HepG2 (cell line): ENCODE measurements at regions not wholly inside any gene's neighbourhood (a gene's known extent, or its start where the extent isn't known, plus 50 kb on each side); places are given as distances from the start of the nearest gene placed in this dataset.

ENCODE experiments used
- ATAC-seq: fragments of 200-7000 bp; cut with Tn5 transposase; 3 replicates; pipeline ENCODE4 v1.9.1; 2020; ENCODE audit warnings: mild to moderate bottlenecking, moderate library complexity
- BruUV-seq: library from RNA; stranded (reverse); fragments of 400-500 nt; replicated peaks from 2 replicates; lab custom pipeline; 2021; lab: Mats Ljungman, UMichigan
- CTCF ChIA-PET: fragments of 300-600 bp; formaldehyde crosslinking; extraction: SDS; loops from one replicate; lab custom pipeline; 2021; ENCODE audit warnings: low total read pairs, inconsistent platforms, low intra/inter-chr PET ratio; lab: Yijun Ruan, JAX
- POLR2A ChIA-PET: fragments of 350-600 bp; sonication (Branson Sonifier 250); formaldehyde crosslinking; loops from one replicate; lab custom pipeline; 2020; ENCODE audit warnings: antibody characterized with exemption, inconsistent platforms; lab: Yijun Ruan, JAX
- DNase-seq: peaks from one replicate; pipeline ENCODE4 v3.0.0-alpha.2; 2015; ENCODE audit warnings: low spot score
- FAIRE-seq: peaks from 3 replicates; lab custom pipeline; 2011; peaks lifted over from hg19 to GRCh38; lab: Jason Lieb, UNC
- H2AFZ ChIP-seq: one replicate; pipeline ENCODE4 v1.6.1; 2011; ENCODE audit warnings: low read length, inconsistent platforms
- H3K27ac ChIP-seq: fragments of 300-600 bp; 3 replicates; pipeline ENCODE4 v1.8.0; 2011; ENCODE audit warnings: mixed run types, mild to moderate bottlenecking, mixed read lengths, low read length, inconsistent platforms; ENCODE audit not compliant: insufficient read depth; ENCODE audit errors: extremely low read length
- H3K27me3 ChIP-seq, 2 experiments: fragments of 200-600 bp in 1 of 2; 2 replicates in 1 of 2; 3 replicates in 1 of 2; pipeline versions ENCODE4 v1.6.0 to v1.8.0; 2011; ENCODE audit warnings: low read length in 2 of 2, mild to moderate bottlenecking in 2 of 2, moderate library complexity in 2 of 2, inconsistent platforms in 1 of 2; ENCODE audit not compliant: insufficient read depth in 2 of 2, control insufficient read depth in 1 of 2
- H3K36me3 ChIP-seq, 2 experiments: fragments of 200-600 bp in 1 of 2; replicated peaks in 1 of 2; 2 replicates in 1 of 2; 3 replicates in 1 of 2; pipeline versions ENCODE4 v1.5.1 to v1.8.0; 2011; ENCODE audit warnings: low read length in 2 of 2, inconsistent platforms in 1 of 2; ENCODE audit not compliant: insufficient read depth in 2 of 2, control insufficient read depth in 1 of 2
- H3K4me1 ChIP-seq: 2 replicates; pipeline ENCODE4 v1.5.1; 2012; ENCODE audit warnings: low read length, inconsistent platforms; ENCODE audit not compliant: insufficient read depth
- H3K4me2 ChIP-seq: 2 replicates; pipeline ENCODE4 v1.6.0; 2011; ENCODE audit warnings: low read depth, low read length, inconsistent platforms
- H3K4me3 ChIP-seq, 3 experiments: fragments of 200-600 bp in 1 of 3; sonication (generic), shearing (Covaris generic) in 1 of 3; replicated peaks in 1 of 3; 2 replicates each; pipeline ENCODE4 v1.5.1; 2011 to 2016; ENCODE audit warnings: low read length in 3 of 3, inconsistent platforms in 2 of 3, low read depth in 2 of 3, mild to moderate bottlenecking in 2 of 3, control low read depth in 1 of 3, mixed read lengths in 1 of 3; ENCODE audit not compliant: insufficient read depth in 1 of 3
- H3K79me2 ChIP-seq: one replicate; pipeline ENCODE4 v1.6.1; 2011; ENCODE audit warnings: low read length, inconsistent platforms; ENCODE audit not compliant: insufficient read depth
- H3K9ac ChIP-seq: 2 replicates; pipeline ENCODE4 v1.6.0; 2011; ENCODE audit warnings: mild to moderate bottlenecking, low read depth, low read length, inconsistent platforms; ENCODE audit not compliant: insufficient read depth
- H3K9me3 ChIP-seq: 2 replicates; pipeline ENCODE4 v1.5.1; 2012; ENCODE audit warnings: mild to moderate bottlenecking, low read length
- H4K20me1 ChIP-seq: 2 replicates; pipeline ENCODE4 v1.6.0; 2011; ENCODE audit warnings: inconsistent platforms, mild to moderate bottlenecking, low read length, moderate library complexity; ENCODE audit not compliant: insufficient read depth
- DPF2 ChIP-seq: sonication (generic); formaldehyde crosslinking; IDR thresholded peaks from 2 replicates; pipeline ENCODE4 v1.4.0; 2020; ENCODE audit warnings: mild to moderate bottlenecking, low read depth, missing genetic modification reagents, borderline replicate concordance
- HDAC1 ChIP-seq: sonication (generic); formaldehyde crosslinking; IDR thresholded peaks from 2 replicates; pipeline ENCODE4 v1.5.1; 2020; ENCODE audit warnings: mild to moderate bottlenecking, missing genetic modification reagents
- LCORL ChIP-seq, 2 experiments: fragments of 450-650 bp in 1 of 2; sonication (generic) in 1 of 2; formaldehyde crosslinking in 1 of 2; IDR thresholded peaks; 2 replicates each; pipeline versions ENCODE4 v1.5.0 to v1.6.1; 2017 to 2020; ENCODE audit warnings: antibody characterized with exemption in 1 of 2, missing genetic modification reagents in 1 of 2
- MXD3 ChIP-seq: IDR thresholded peaks from 2 replicates; pipeline ENCODE4 v1.6.1; 2016; ENCODE audit warnings: mild to moderate bottlenecking, missing biosample characterization, missing genetic modification reagents
- NR2F6 ChIP-seq, 2 experiments: IDR thresholded peaks; 2 replicates each; pipeline ENCODE4 v1.6.1; 2016; ENCODE audit warnings: antibody characterized with exemption in 1 of 2, mild to moderate bottlenecking in 1 of 2
- ONECUT2 ChIP-seq: sonication (generic); formaldehyde crosslinking; IDR thresholded peaks from 2 replicates; pipeline ENCODE4 v1.4.0; 2020; ENCODE audit warnings: missing genetic modification reagents
- PCBP2 ChIP-seq: fragments of 200-400 bp; formaldehyde crosslinking; optimal IDR thresholded peaks from 2 replicates; pipeline ENCODE3; 2018; ENCODE audit warnings: low read length, low read depth; ENCODE audit not compliant: poor library complexity, severe bottlenecking
- SETDB1 ChIP-seq: sonication (generic); formaldehyde crosslinking; IDR thresholded peaks from 2 replicates; pipeline ENCODE4 v1.5.1; 2020; ENCODE audit warnings: missing genetic modification reagents, mild to moderate bottlenecking, borderline replicate concordance
- TERF1 ChIP-seq: sonication (generic); formaldehyde crosslinking; IDR thresholded peaks from 2 replicates; pipeline ENCODE4 v1.8.0; 2022; ENCODE audit warnings: mild to moderate bottlenecking, missing genetic modification reagents, moderate library complexity
- TSC22D2 ChIP-seq: sonication (generic); formaldehyde crosslinking; IDR thresholded peaks from 2 replicates; pipeline ENCODE4 v1.5.1; 2020; ENCODE audit warnings: missing genetic modification reagents, mild to moderate bottlenecking, borderline replicate concordance
- ZBTB1 ChIP-seq: sonication (generic); formaldehyde crosslinking; IDR thresholded peaks from 2 replicates; pipeline ENCODE4 v1.4.0; 2020; ENCODE audit warnings: missing genetic modification reagents, borderline replicate concordance
- ZNF282 ChIP-seq: fragments of 450-650 bp; IDR thresholded peaks from 2 replicates; pipeline ENCODE4 v1.6.1; 2018; ENCODE audit not compliant: partially characterized antibody
- ZNF501 ChIP-seq: sonication (generic); formaldehyde crosslinking; IDR thresholded peaks from 2 replicates; pipeline ENCODE4 v1.5.1; 2020; ENCODE audit warnings: mild to moderate bottlenecking, moderate library complexity, missing genetic modification reagents
- WGBS: methylation state at CpG from one replicate; pipeline ENCODE4 v1.1.6; 2017; ENCODE audit warnings: low lambda C conversion rate; 5-methylcytosine and 5-hydroxymethylcytosine counted together
- in situ Hi-C: cut with HindIII; loops from 2 replicates; pipeline ENCODE4 v1.10.0; 2017; ENCODE audit warnings: low pct_unique_long_range_greater_than_20kb; ENCODE audit not compliant: extremely low pct_ligation_motif_present
- intact Hi-C: fragments of 100-400 bp; cut with micrococcal nuclease; formaldehyde crosslinking; loops from one replicate; pipeline ENCODE4 v1.10.0; 2022; ENCODE audit not compliant: unreplicated experiment
- TF ChIP-seq, protein P1 (sequence below): sonication (generic); formaldehyde crosslinking; IDR thresholded peaks from 2 replicates; pipeline ENCODE4 v1.9.0; 2022; ENCODE audit warnings: low read depth, missing genetic modification reagents
- TF ChIP-seq, protein P2 (sequence below): sonication (generic); formaldehyde crosslinking; IDR thresholded peaks from 2 replicates; pipeline ENCODE4 v1.8.0; 2022; ENCODE audit warnings: low read depth, missing genetic modification reagents

GRCh38 chr12:60078026-60078425 is 482.2 kb downstream of the SLC16A7 start:
- Histone ChIP-seq H3K27me3 (no peaks in the 10 kb centered on the region), H4K20me1 (no peaks in the 10 kb centered on the region), H3K4me3 (no peak overlapping the region), H3K79me2 (no peaks in the 10 kb centered on the region), H3K9ac (no peak overlapping the region), H2AFZ (no peak overlapping the region), H3K4me1 (no peaks in the 10 kb centered on the region)
- no peak for FAIRE-seq
- ATAC-seq: no peak
- DNase-seq: no peak
- intact Hi-C loops: no loop called here
- BruUV-seq: no TSS peak
- ChIA-PET CTCF (no interaction called here), POLR2A (no interaction called here)
- TF ChIP-seq ZNF282 (no peak), ONECUT2 (CRISPR knock-in tag) (no peak), DPF2 (CRISPR knock-in tag) (no peak), TERF1 (no peak), HDAC1 (no peak), MXD3 (no peak), NR2F6 (IDR thresholded peaks at IDR 0.05) (no peak), NR2F6 (CRISPR knock-in tag; IDR thresholded peaks at IDR 0.05) (no peak), LCORL (IDR thresholded peaks at IDR 0.05) (no peak), LCORL (CRISPR knock-in tag; IDR thresholded peaks at IDR 0.05) (no peak), ZBTB1 (CRISPR knock-in tag) (no peak), SETDB1 (CRISPR knock-in tag) (no peak), TSC22D2 (CRISPR knock-in tag) (no peak), ZNF501 (CRISPR knock-in tag) (no peak), PCBP2 (no peak)
- TF ChIP-seq, protein P1, sequence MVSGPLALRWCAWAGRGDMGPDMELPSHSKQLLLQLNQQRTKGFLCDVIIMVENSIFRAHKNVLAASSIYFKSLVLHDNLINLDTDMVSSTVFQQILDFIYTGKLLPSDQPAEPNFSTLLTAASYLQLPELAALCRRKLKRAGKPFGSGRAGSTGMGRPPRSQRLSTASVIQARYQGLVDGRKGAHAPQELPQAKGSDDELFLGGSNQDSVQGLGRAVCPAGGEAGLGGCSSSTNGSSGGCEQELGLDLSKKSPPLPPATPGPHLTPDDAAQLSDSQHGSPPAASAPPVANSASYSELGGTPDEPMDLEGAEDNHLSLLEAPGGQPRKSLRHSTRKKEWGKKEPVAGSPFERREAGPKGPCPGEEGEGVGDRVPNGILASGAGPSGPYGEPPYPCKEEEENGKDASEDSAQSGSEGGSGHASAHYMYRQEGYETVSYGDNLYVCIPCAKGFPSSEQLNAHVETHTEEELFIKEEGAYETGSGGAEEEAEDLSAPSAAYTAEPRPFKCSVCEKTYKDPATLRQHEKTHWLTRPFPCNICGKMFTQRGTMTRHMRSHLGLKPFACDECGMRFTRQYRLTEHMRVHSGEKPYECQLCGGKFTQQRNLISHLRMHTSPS: no peak
- TF ChIP-seq, protein P2, sequence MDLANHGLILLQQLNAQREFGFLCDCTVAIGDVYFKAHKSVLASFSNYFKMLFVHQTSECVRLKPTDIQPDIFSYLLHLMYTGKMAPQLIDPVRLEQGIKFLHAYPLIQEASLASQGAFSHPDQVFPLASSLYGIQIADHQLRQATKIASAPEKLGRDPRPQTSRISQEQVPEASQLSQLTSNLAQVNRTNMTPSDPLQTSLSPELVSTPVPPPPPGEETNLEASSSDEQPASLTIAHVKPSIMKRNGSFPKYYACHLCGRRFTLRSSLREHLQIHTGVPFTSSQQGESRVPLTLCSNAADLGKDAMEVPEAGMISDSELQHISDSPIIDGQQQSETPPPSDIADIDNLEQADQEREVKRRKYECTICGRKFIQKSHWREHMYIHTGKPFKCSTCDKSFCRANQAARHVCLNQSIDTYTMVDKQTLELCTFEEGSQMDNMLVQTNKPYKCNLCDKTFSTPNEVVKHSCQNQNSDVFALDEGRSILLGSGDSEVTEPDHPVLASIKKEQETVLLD (CRISPR knock-in tag): no peak
- TF ChIP-seq, all 625 proteins: peak for 0
- Histone ChIP-seq H3K4me2 (no peak overlapping the region), H3K9me3 (no peaks in the 10 kb centered on the region), H3K36me3 (no peaks in the 10 kb centered on the region), H3K27ac (no peak overlapping the region)
- in situ Hi-C loops: no loop called here
- 2% methylated on average over 3 of the region's 3 CpGs for WGBS
